ENCODE measurements at regions not wholly inside any gene's neighbourhood (a gene's known extent, or its start where the extent isn't known, plus 50 kb on each side); places are given as distances from the start of the nearest gene placed in this dataset.

DNA sequence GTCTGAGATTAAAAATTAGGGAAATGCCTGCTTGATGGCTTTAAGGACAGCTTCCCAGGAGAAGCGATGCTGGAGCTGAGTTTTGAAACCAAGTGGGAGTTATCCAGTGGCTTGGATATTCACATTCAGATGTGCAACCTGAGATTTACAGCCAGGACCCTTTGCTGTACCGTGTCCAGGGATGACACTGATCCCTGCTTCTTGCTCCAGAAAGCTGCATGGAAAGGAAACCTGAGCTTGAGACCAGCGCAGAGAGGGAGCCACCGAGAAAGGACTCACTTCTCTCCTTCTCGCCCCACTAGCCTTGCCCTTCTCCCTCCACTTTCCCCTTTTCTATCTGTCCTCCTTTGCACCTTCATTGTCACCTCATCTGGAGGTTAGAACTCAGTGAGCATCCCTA is 254.5 kb upstream of the PPARGC1A start:
- TF ChIP-seq CTCF (IDR thresholded peaks at IDR 0.05): no peak
- no peak for TF ChIP-seq POLR2AphosphoS5 (IDR thresholded peaks at IDR 0.05)

Data from suprapubic skin (tissue), 3 donors.